ENCODE measurements at regions not wholly inside any gene's neighbourhood (a gene's known extent, or its start where the extent isn't known, plus 50 kb on each side); places are given as distances from the start of the nearest gene placed in this dataset.

DNA sequence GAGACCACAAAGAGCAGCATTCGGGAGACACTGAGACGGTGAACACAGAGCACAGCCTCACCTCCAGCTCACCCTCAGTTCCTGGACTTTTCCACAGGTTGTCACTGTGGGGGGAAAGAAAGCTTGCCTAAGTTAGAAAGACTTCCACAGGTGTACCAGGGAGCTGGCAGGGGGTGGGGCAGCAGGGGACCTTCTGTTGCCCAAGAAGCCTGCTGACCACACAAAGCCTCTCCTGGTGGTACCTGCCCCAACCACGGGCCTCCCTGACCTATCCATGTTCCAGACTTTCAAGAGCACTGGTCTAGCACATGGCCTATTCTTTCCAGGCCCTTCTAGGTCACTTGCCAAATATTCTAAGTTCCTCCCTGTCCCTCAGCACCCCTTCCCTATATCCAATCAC lies 550.8 kb downstream of the BNC2 start:
- no peak for DNase-seq

DNA sequence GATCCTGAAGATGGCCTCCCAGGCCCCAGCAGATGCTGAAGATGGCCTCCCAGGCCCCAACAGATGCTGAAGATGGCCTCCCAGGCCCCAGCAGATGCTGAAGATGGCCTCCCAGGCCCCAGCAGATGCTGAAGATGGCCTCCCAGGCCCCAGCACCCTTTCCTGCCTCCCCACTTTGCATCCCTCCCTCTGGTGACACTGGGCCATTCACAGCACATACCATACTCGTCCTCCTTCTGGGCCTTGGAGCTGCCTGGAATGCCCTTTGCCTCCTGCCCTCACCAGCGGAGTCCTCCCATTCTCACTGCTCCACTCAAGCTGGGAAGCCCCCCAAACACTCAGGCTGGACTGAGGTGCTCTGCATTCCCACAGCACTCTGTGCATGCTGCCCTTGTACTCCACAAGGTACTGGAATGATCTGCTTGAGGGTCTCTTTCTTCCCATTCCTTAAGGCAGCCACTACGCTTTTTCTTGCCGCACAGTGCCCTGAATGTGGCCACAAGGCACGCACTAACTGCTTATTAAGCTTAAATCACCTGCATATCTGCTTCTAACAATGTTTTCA lies 550.0 kb downstream of the BNC2 start:
- no peak for DNase-seq

DNA sequence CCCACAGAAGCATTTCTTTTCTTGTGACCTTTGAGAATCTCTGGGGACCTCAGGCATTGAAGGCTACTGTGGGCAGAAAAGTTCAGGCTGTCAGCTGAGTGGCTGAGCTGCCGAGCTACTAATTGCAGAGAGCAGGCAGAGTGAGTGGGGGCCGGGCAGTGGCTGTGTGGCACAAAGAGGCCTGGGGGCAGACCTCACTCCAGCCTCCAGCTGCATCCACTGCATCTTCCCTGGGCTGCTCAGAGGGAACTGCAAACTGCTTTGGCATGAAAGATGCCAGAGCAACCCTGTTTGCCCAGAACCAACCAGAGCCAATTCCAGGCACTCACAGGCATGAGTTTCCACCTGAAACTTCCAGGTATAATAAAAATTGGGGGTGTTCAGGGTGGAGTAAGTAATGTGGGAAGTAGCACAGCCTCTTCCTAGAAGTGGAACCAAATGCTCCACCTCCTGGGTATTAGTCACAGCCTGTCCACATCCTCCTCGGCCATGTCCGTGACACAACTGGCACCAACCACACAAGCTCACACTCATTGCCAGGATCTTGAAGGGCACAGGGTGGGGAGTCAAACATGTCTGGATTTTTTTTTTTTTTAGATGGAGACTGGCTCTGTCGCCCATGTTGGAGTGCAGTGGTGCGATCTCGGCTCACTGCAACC lies 548.9 kb downstream of the BNC2 start:
- no peak for DNase-seq

DNA sequence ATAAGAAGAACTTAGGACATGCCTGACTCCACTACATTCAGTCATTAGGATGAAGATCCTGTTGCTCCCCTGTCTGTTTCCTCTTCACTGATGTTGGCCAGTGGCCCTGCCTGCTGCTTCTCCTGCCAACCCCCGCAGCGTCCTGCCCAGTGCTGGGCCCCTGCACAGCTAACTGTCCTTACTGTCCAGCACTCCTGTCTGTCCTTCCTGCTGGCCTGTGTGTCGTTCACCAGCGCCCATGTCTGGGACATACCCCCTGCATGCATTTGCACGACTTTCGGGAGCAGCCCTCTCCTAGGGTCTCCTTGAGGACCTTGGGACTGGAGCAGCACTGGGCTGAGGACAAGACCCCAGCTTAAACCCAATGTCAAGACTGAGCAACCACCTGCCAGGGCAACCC lies 547.6 kb downstream of the BNC2 start:
- DNase-seq = no peak

DNA sequence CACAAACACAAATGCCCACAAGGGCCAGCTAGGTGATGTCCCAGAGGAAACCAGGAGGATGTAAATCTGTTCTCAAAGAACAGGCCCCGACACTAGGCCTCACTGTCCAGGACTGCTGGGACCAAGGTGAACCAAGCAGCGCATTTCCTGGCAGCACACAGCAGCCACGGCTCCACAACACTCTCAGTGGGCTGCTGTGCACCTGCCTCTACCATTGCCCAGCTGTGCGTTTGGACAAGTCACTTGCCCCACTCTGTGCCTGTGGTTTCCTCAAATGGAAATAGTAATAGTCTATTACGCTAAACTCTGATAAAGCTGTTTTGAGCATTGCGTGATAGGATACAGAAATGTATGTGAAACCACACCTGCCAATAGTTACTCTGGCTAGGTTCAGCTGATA lies 544.5 kb downstream of the BNC2 start:
- no peak for DNase-seq

DNA sequence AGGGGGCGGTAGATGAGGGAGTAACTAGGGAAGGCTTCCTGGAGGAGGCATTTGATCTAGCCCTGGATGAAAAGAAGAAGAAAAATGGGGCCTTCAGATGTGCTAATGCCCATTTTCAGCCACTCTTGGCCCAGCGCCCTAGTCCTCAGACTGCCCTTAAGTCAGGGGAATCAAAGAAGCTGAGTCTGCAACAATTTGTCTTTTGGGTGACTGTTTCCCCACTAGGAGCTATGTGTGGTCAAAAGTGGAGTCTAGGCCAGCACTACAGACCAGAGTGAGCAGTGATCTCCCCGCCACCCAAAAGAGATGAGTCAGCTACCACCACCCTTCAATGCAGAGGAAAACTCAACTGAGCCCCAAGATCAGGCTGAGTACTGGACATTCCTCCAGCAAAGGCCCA lies 542.1 kb downstream of the BNC2 start:
- no peak for DNase-seq

DNA sequence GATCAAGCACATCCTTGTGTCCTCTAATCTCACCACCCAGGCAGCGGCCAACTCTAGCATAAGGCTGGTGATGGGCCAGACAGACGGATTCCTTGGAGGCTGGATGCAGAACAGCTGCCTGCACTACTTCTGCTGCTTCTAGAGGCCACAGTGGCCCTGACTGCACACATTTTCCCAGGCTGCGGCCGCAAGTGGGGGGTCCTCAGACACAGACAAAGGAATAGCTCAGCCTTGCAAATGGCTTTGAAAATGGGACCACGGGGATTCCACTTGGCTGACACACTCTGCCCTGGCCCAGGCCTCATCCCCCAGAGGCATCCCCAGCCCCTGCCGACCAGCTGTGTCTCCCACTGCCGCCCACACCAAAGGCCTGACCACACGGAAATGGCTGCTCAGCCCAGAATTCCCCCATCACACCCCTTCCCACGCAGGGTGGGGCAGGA lies 540.8 kb downstream of the BNC2 start:
- DNase-seq = no peak

DNA sequence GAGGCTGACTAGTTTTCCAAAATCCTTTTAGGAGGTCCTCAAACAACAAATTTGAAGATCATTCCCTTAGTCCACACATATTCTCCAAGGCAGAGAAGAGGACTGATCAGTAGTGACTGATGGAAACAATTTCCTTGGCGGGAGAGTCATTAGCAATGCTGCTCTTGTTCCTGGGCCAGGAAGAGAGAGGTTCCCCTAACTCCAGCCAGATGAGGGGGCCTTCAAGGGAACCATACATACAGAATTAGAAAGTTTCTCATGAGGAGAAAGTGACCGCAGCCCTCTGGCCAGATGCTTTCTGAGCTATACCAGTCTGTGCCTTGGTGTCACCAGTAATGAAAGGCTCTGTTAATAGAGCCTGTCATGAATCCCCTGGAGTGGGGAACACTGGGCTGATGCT lies 539.4 kb downstream of the BNC2 start:
- DNase-seq = no peak

DNA sequence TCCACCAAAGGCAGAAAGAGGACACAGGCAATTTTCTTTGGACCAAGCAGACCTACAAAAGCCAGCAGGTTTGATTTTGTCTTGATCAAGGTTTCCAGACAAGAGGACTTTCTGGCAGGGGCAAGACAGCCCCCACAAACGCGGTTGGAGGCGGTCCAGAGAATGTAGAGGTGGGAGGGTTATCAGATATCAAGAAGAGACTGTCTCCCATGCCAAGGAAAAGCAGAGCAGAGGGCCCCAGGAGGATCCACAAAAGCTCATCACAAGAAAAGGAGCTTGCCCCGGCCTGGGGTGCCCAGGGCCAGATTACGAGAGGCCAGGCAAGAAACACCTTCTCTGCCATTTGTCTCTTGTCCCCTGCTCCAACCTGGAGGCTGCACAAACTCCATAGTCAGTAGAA lies 538.9 kb downstream of the BNC2 start:
- no peak for DNase-seq

DNA sequence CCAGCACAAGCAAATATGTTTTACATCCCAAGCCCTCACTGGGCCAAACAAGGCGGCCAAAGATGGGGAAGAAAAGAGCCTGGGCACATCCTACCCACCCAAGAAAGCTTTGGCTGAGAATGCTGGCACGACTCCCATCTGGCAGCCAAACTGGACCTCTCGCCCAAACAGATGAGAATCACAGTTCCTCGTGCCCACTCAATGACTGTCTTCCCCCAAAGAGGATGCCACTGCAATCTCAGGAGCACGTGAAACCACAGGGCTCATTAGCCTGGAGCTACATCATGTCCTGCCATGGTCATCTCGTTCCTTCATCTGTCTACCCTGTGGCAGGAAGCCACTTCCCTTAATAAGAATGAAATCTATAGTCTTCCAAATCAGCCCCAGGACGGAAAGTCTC lies 536.8 kb downstream of the BNC2 start:
- no peak for DNase-seq

DNA sequence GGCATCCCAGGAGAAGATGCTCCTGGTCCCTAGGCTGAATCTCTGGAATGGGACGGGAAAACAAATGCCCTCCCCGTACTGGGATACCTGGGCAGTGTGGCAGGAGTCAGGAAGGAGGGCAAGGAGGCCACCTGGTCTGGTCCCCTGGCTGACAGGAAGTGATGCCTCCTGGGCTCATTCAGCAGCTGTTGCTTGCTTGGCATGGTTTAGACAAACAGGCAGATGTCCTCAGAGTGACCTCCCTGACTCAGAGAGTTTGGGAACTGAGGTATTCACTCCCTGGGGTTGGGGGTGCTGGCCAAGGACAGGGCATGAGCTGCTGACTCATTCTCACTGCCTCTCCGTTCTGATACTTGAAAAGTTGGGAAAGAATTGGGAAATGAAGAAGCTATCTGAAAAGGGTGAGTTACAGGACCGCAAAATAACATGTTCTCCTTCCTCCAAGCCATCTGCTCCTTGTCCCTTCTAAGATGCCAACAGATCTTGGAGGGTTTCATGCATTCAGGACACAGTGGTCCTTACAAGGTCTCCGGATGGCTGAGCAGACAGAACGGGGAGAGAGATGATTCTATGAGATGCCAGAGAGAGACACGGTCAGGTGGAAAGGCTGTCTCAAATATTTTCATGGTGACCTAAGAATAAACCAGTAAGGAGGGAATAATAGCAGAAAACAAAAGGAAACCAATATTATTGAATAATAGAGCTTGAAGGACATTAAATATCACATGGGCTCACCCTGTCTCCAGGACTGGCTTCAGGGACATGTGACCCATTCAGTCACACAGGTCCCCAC lies 534.5 kb downstream of the BNC2 start:
- no peak for DNase-seq

DNA sequence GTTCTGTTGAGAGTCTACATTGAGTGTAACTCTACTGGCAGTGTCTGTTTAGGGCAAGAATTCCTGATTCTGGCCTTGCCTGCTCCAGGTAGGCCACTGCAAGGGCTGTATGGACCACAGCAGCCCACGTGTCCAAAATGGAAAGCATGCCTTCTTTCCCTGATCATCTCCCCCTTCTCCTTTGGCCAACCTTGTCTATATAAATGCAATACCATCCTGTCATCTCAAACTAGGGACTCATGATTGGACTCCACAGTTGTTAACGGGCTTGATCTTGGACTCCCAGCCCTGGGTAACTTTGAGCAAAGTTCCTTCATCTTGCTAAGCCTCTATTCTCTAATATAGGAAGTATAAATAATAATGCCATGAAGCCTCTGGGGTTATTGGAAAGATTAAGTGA lies 533.6 kb downstream of the BNC2 start:
- DNase-seq = no peak

DNA sequence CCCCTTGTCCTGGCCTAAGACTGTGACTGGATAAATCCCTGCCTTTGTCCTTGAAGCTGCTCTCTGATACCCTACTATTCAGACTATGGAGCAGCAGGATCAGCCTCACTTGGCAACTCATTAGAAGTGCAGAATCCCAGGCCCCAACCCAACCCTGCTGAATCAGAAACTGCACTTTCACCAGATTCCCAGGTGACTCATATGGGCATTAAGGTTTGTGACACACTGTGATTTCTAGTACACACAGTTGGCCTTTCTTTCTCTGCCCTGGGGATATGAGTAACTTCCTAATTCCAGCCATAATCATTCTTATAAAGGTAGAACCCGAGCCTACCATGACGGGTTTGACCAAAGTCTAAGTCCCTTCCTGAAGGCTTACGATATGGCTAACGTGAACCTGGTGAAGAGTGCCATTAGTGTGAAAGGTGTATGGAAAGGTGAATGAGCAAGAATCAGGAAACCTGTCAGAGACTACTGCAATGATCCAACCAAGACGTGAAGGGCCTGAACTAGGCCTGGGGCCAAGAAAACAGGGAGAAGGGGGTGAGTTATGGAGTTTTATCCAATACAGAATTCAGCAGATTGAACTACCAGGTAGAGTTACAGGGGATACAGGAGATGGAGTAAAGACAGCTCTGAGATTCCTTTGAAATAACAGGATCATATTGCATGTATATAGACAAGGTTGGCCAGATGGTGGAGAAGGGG lies 533.0 kb downstream of the BNC2 start:
- no peak for DNase-seq

DNA sequence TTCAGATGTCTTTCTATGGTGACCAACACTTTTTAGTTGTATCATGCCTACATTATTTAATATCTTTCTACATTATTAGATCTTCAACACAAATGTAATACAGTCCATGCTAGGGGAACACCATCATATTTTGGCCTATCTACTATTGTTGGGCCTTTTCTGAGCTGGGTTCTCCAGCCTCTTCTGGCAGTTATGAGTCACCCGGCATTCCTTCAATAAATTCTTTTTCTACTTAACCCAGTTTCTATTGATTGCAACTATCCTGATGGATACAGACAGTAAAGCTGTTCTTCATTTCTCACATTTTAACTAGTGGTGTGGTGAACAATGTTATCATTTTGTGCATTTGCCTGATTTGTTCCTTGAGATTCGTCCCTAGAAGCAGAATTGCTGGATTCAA lies 529.3 kb downstream of the BNC2 start:
- no peak for DNase-seq

DNA sequence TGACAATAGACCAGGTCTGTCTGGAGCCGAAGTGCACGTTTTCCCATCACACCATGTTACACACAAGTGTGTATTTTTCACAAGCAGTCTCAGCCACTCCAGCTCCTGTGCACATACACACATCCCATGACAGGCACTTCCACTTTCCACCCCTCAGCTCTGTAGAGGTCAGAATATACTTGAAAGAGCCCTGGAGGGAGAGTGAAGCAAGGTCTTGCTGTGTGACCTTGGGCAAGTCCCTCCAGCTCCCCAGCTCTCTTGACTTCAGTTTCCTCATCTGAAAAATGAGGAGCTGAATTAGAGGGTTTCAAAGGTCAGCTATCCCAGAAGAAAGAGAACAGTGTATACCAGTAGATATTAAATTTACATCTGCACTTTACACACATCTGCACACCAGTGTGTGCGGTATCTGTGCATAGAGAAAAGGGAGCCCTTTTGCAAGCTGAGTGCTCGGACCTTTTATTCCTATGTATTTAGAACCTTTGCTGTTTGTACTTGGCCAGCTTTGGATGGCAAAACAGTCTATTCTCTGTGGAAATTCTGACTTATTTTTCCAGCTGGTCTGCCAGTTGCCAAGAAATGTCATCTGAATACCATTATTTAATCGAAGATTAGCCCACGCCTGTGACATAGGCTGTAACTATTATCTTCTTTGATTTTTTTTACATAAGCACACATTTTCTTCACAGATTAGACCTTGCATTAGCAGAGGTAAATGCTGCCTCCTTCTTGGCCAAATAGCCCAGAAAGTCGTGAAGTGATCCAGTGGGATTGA lies 528.0 kb downstream of the BNC2 start:
- no peak for DNase-seq

DNA sequence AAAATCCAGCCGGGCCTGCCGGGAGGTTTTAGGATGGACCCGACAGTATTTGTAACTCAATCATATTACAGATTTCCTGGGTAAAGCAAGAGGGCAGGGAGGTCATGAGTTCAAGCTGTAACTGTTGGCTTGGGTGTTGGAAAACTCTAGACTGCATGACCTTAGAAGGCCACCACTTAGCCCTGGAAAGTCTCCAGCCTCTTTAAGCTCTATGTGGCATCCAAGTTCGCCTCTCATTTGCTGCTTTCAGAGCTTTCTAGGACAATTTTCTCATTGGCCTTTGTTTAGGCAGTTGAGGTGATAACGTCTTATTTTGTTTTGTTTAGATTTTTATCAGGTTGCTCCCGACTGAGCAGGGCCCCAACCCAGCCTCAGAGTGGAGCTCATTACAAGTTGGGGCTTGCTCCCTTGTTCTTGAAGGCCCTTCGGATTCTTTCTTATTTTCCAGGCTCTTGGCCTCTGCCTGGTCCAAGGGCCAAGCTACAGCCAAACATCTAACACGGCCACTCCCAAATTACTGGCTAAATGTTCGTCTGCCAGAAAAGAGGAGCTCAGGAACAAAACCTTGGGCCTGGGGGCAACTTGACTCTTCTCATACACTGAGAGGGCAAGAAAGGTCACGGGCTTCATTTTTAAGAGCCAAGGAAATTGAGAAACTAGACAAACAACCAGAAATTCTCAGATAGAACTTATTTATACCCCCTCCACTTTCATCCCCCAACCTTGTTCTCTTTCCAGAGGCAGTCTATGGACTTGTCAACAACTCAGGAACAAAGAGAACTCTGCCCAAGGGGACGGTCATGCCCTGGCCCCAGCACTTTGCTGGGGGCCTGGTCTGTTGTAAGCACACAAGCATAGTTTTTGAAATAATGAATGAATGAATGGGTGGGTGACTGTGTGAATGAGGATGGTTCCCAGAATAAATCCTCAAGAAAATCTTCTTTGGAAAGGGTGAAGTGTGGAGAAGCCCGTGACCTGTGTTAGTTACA lies 526.9 kb downstream of the BNC2 start:
- DNase-seq = no peak

DNA sequence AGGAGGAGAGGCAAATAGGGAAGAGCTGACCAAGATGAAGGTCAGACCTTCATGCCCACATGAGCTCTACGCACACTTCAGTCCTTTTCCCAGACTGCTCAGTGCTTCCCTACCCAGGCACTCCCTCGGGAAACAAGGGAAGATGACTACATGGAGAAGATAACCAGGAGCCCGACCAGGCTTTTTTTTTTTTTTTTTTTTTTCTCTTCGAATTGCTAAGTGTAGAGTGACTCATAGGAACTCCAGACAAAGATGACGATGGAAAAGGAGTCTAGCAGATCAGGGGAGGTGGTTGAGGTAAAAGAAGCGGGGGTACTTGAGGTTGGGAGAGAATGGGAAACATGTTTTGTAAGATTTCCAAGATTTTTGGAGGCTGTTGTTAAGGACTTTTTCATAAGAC lies 526.1 kb downstream of the BNC2 start:
- DNase-seq = no peak

DNA sequence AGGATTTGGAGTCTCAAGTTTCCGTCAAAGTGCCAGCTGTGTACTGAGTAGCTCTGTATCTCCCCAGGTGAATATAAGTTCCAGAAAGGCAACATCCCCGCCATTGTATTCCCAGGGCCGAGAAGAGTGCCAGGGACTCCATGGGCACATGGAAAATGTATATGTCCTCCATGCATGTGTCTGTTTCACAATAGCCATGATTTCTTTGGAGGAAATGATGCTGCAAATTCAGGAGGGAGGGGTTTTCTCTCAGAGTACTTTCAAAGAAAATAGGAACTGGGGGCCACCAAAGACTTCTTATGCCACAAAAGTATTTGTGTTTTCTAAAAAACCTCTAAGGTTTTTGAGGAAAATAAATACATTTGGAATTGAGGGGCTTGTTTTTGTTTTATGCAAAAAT lies 524.6 kb downstream of the BNC2 start:
- DNase-seq = no peak

DNA sequence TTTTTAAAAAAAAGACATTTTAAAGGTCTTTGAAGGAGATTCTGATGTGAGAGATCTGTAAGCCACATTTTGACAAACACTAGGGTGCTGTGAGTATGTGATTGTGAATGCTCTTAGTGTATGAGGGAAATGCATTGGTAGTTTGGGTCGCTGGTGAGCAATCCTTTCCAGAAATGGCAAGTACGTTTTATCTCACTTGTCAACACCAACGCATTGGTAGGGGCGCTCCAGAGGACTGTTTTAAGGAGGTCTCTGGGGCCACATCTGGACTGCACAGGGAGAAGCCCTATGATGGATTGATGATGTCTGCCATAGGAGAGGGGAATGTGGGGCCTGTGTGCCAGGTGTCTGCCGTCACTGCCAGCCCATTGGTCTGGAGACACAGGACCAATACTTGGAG lies 522.6 kb downstream of the BNC2 start:
- DNase-seq = no peak

DNA sequence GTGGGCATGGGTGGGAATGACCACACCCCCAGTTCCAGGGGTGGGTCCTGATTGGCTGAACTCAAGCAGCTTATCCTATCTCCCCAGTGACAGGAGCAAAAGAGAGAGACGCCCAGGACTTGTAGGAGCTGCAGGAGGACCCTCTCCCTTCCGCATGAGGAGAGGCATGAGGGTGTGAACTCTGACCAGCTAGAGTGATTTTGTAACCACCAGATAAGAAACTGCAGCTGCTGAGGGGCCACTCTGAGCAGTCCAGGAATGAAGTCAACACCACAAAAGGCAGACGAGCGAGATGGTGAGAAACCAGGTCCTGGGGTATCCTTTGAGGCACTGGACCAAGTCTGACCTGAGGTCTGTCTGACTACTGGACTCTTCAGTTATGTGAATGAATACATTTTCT lies 521.9 kb downstream of the BNC2 start:
- DNase-seq = no peak

DNA sequence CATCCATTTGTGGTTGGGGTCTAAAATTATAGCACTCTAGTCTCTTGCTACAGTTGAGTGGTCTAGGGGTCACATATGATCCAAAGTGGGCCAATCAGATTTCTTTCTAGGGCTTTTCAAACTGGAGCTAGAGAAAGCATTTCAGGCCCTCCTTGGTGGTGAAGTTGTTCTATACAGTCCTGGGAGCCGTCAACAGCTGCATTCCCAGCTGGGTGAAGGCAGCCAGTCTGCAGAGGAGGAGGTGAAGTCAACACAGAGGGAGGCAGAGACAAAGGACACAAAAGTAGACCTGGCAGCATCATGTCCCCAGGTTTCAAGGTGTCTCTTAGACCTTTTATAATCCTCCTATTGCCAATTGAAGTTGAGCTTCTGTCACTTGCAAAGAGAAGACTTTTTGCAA lies 518.2 kb downstream of the BNC2 start:
- no peak for DNase-seq

All from CD4-positive, alpha-beta T cell treated with Interleukin-21 for 1 hour (primary cell).